ENCODE measurements at regions not wholly inside any gene's neighbourhood (a gene's known extent, or its start where the extent isn't known, plus 50 kb on each side); places are given as distances from the start of the nearest gene placed in this dataset.

DNA sequence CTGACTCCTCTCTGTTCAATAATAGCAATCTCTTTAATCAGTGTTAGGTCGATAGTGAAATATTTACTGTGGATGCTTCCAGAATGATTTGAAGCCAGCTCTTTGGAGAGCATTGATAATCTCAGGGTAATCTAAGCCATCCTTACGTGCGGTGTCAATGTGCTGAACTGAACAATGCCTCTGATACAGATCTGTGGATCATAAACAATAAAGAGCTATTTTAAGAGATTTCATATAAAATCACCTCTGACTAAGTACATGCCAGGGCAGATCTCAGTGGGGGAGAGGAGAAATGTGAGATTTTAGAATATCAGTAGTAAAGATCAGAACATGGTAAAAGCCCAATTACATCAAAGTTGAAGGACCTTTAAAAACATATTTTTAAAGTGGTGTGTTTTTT is 319.3 kb upstream of the GBE1 start:
- Mint-ChIP-seq H3K27me3 (ENCODE audit: low read depth in 3 of 3) (peaks cover 0 to 3% (median 0%) of the 10 kb centered on the region in 3 donors), H3K27ac (no peak overlapping the region), H3K4me3 (no peak overlapping the region), H3K9me3 (peaks cover 0 to 13% (median 6%) of the 10 kb centered on the region in 6 donors), H3K4me1 (no peaks in the 10 kb centered on the region), H3K36me3 (no peaks in the 10 kb centered on the region)
- DNase-seq, result no peak

DNA sequence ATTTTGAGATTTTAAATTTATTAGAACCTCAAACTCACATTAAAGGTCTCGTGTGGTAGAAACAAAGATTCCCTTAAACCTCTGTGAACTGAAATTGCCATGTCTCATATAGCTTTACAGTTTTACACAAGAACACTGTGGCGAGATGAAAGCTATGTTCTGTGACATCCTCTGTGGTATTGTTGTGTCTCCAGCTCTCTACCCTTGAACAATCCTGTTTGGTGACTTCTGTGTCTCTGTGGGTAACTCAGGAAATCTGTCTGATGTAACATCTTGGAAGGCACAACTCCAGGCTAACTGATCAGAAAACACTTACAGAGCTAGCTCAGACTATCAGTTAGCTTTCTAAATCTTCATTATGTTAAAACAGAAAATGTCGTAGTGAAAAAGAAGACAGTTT is 318.8 kb upstream of the GBE1 start:
- Mint-ChIP-seq H3K9me3 (peaks cover 0 to 13% (median 6%) of the 10 kb centered on the region in 6 donors), H3K4me1 (no peaks in the 10 kb centered on the region), H3K36me3 (no peaks in the 10 kb centered on the region), H3K27me3 (ENCODE audit: low read depth in 3 of 3) (peaks cover 0 to 3% (median 0%) of the 10 kb centered on the region in 3 donors), H3K27ac (no peak overlapping the region), H3K4me3 (no peak overlapping the region)
- no peak for DNase-seq

DNA sequence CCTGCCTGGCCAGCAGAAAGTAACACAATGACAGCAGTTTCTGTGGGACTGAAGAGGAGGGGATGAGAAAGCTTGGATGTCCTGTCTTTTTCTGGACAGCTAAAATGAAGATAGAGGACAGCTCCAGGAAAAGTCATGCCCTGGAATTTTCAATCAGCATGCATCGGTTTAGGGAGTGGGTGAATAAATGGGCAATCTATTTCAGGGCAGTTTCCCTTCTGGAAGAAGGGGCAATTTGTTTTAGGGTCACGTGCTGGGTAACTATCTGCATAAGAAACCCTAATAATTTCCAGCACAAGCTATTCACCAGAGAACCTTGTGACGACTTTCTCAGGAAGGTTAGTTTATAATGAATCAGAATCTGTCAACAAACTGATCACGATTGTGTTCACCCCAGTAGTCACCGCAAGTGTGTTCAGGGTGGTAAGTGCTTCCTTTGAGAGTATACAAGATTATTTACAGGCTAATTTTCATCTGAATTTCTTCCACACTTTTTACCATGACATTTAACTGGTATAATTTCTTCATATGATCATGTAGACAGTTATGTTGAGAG is 318.0 kb upstream of the GBE1 start:
- Mint-ChIP-seq H3K27ac (no peak overlapping the region), H3K27me3 (ENCODE audit: low read depth in 3 of 3) (peaks cover 0 to 3% (median 0%) of the 10 kb centered on the region in 3 donors), H3K36me3 (no peaks in the 10 kb centered on the region), H3K9me3 (peaks cover 0 to 13% (median 4%) of the 10 kb centered on the region in 6 donors), H3K4me3 (no peak overlapping the region), H3K4me1 (no peaks in the 10 kb centered on the region)
- no peak for DNase-seq

GRCh38 chr3:82078246-82078645 is 316.8 kb upstream of the GBE1 start:
- Mint-ChIP-seq H3K36me3 (no peaks in the 10 kb centered on the region), H3K27ac (no peak overlapping the region), H3K27me3 (ENCODE audit: low read depth in 3 of 3) (peaks cover 0 to 3% (median 0%) of the 10 kb centered on the region in 3 donors), H3K4me3 (no peak overlapping the region), H3K9me3 (peaks cover 0 to 12% (median 3%) of the 10 kb centered on the region in 6 donors), H3K4me1 (no peaks in the 10 kb centered on the region)
- no peak for DNase-seq

DNA sequence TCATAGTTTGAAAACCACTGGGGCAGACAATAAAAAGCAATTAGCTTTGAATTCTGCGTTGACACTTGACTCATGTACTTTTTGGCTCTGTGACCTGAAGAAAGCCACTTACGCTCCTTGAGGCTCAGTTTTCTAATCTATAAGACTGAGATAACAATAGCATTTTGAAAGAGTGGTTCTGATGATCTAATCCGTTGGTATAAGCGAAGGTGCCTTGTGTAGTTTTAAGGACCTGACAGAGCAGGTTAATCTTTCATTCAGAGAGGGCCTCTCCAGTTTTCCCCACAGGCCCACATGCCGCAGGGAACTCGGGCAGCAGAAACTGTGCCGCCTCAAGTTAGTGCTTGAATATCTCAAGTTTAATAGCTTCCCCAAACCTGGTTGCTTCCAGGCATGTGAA is 306.0 kb upstream of the GBE1 start:
- no peak overlapping the region for H3K27ac Mint-ChIP-seq
- H3K9me3 Mint-ChIP-seq, result peaks cover 3 to 20% (median 6%) of the 10 kb centered on the region in 6 donors
- no peak for DNase-seq
- H3K4me3 Mint-ChIP-seq, result no peak overlapping the region
- no peaks in the 10 kb centered on the region for H3K36me3 Mint-ChIP-seq
- H3K27me3 Mint-ChIP-seq (ENCODE audit: low read depth in 3 of 3), result peaks cover 0 to 2% (median 2%) of the 10 kb centered on the region in 3 donors
- no peaks in the 10 kb centered on the region for H3K4me1 Mint-ChIP-seq

GRCh38 chr3:82058809-82059208 is 297.4 kb upstream of the GBE1 start:
- H3K9me3 Mint-ChIP-seq, result peaks cover 0 to 11% (median 3%) of the 10 kb centered on the region in 6 donors
- no peak overlapping the region for H3K27ac Mint-ChIP-seq
- H3K4me1 Mint-ChIP-seq, result no peaks in the 10 kb centered on the region
- DNase-seq, result no peak
- no peaks in the 10 kb centered on the region for H3K27me3 Mint-ChIP-seq (ENCODE audit: low read depth in 3 of 3)
- H3K36me3 Mint-ChIP-seq, result no peaks in the 10 kb centered on the region
- H3K4me3 Mint-ChIP-seq, result no peak overlapping the region

DNA sequence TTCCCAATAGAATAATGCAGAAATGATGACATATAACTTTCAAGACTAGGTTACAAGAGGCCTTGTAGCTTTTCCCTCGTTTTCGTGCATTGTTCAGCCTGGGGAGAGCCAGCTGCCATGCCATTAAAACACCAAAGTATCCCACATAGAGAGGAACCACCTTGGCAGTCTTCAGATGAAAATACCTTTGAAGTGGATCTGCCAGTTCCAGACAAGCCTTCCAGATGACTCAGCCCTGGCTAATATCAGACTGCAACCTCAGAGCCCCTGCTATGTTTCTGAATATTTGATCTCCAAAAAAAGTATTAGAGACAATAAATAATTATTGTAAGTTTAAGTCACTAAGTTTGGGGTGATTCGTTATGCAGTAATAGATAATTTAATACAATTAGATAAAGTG is 294.3 kb upstream of the GBE1 start:
- peaks cover 0 to 5% (median 3%) of the 10 kb centered on the region in 6 donors for H3K9me3 Mint-ChIP-seq
- H3K4me3 Mint-ChIP-seq, result no peak overlapping the region
- H3K27me3 Mint-ChIP-seq (ENCODE audit: low read depth in 3 of 3), result peaks cover 0 to 1% (median 0%) of the 10 kb centered on the region in 3 donors
- no peak for DNase-seq
- no peaks in the 10 kb centered on the region for H3K36me3 Mint-ChIP-seq
- no peak overlapping the region for H3K27ac Mint-ChIP-seq
- no peaks in the 10 kb centered on the region for H3K4me1 Mint-ChIP-seq

- Mint-ChIP-seq H3K4me3 (no peak overlapping the region), H3K36me3 (no peaks in the 10 kb centered on the region), H3K27me3 (ENCODE audit: low read depth in 3 of 3) (peaks cover 0 to 1% (median 0%) of the 10 kb centered on the region in 3 donors), H3K9me3 (peaks cover 0 to 6% (median 4%) of the 10 kb centered on the region in 6 donors), H3K4me1 (no peaks in the 10 kb centered on the region), H3K27ac (no peak overlapping the region)
- DNase-seq, result no peak
Observed at GRCh38 chr3:82054849-82055248, 293.4 kb upstream of the GBE1 start.

DNA sequence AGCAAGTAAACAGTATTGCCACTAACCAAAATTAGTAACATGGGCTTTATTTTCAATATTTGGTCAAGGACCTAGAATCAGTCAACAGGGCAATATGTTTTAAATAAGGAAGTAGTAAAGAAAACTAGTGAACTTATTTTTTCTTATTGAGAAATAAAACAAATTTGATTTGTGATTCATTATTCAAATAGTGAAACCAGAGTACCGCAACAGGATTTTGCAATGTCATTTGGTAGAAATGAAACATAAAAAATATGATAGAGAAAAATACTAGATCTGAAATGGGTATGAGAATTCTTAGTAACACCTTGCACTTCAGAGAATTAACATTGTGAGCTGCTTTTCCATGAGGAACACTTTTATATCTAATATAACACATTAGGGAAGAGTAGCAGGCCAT is 291.8 kb upstream of the GBE1 start:
- peaks cover 0 to 1% (median 0%) of the 10 kb centered on the region in 3 donors for H3K27me3 Mint-ChIP-seq (ENCODE audit: low read depth in 3 of 3)
- no peaks in the 10 kb centered on the region for H3K4me1 Mint-ChIP-seq
- H3K9me3 Mint-ChIP-seq, result peaks cover 4 to 9% (median 6%) of the 10 kb centered on the region in 6 donors
- H3K36me3 Mint-ChIP-seq, result no peaks in the 10 kb centered on the region
- no peak overlapping the region for H3K27ac Mint-ChIP-seq
- H3K4me3 Mint-ChIP-seq, result no peak overlapping the region
- no peak for DNase-seq

- Mint-ChIP-seq H3K27ac (no peak overlapping the region), H3K36me3 (no peaks in the 10 kb centered on the region)
Observed at GRCh38 chr3:82050382-82050781, 288.9 kb upstream of the GBE1 start.

GRCh38 chr3:82048711-82049110 is 287.3 kb upstream of the GBE1 start:
- Mint-ChIP-seq H3K4me3 (no peak overlapping the region), H3K4me1 (no peaks in the 10 kb centered on the region), H3K27ac (no peak overlapping the region), H3K9me3 (peaks cover 2 to 24% (median 16%) of the 10 kb centered on the region in 6 donors), H3K27me3 (ENCODE audit: low read depth in 3 of 3) (peaks cover 0 to 4% (median 3%) of the 10 kb centered on the region in 3 donors), H3K36me3 (no peaks in the 10 kb centered on the region)
- no peak for DNase-seq

More at GRCh38 chr3:82050382-82050781, 288.9 kb upstream of the GBE1 start:
- peaks cover 2 to 15% (median 12%) of the 10 kb centered on the region in 6 donors for H3K9me3 Mint-ChIP-seq
- H3K4me3 Mint-ChIP-seq, result no peak overlapping the region
- no peak for DNase-seq
- H3K4me1 Mint-ChIP-seq, result no peaks in the 10 kb centered on the region
- H3K27me3 Mint-ChIP-seq (ENCODE audit: low read depth in 3 of 3), result peaks cover 0 to 4% (median 3%) of the 10 kb centered on the region in 3 donors

- H3K4me3 Mint-ChIP-seq, result no peak overlapping the region
- no peaks in the 10 kb centered on the region for H3K4me1 Mint-ChIP-seq
- peaks cover 0 to 3% (median 3%) of the 10 kb centered on the region in 3 donors for H3K27me3 Mint-ChIP-seq (ENCODE audit: low read depth in 3 of 3)
- H3K27ac Mint-ChIP-seq, result no peak overlapping the region
- H3K36me3 Mint-ChIP-seq, result no peaks in the 10 kb centered on the region
- peaks cover 6 to 36% (median 19%) of the 10 kb centered on the region in 6 donors for H3K9me3 Mint-ChIP-seq
- DNase-seq, result no peak
Observed at GRCh38 chr3:82044930-82045705, 283.7 kb upstream of the GBE1 start.

DNA sequence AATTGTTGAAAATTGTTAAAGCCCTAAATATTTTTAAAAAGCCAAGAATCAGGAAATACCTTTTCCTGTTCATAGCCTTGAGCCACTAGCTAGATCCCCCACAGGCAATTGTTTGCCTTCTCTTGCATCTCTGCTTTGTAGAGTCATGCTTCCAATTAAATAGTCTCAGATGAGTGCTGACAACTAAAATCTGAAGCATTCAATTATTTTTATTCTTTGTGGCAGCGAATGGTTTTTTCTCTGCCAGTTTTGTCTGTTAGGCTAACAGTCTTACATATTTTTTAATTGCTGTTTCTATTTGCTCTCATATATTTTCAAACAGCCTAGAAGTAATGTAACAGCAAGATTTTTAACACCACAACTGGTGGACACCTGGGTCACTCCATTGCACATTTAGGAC is 277.1 kb upstream of the GBE1 start:
- Mint-ChIP-seq H3K36me3 (no peaks in the 10 kb centered on the region), H3K27me3 (ENCODE audit: low read depth in 3 of 3) (peaks cover 0 to 2% (median 0%) of the 10 kb centered on the region in 3 donors), H3K4me1 (no peaks in the 10 kb centered on the region), H3K4me3 (no peak overlapping the region), H3K27ac (no peak overlapping the region), H3K9me3 (peaks cover 2 to 22% (median 7%) of the 10 kb centered on the region in 6 donors)
- no peak for DNase-seq

- Mint-ChIP-seq H3K9me3 (peaks cover 0 to 19% (median 8%) of the 10 kb centered on the region in 6 donors), H3K27me3 (ENCODE audit: low read depth in 3 of 3) (peaks cover 0 to 2% (median 0%) of the 10 kb centered on the region in 3 donors), H3K4me3 (no peak overlapping the region), H3K36me3 (peaks cover 0 to 4% (median 0%) of the 10 kb centered on the region in 3 donors), H3K27ac (no peak overlapping the region), H3K4me1 (no peaks in the 10 kb centered on the region)
- DNase-seq, result no peak
Observed at GRCh38 chr3:82033186-82033585, 271.7 kb upstream of the GBE1 start.
